Osteoblast (primary cell): ENCODE measurements at regions not wholly inside any gene's neighbourhood (a gene's known extent, or its start where the extent isn't known, plus 50 kb on each side); places are given as distances from the start of the nearest gene placed in this dataset.

ENCODE experiments used
- DNase-seq: peaks from one replicate; pipeline ENCODE4 v3.0.0; 2011; ENCODE audit warnings: low spot score, mixed read lengths; ENCODE audit not compliant: insufficient read length; ENCODE audit errors: missing footprints
- H2AFZ ChIP-seq: 2 replicates; pipeline ENCODE4 v1.6.0; 2011; ENCODE audit warnings: mild to moderate bottlenecking, low read length
- H3K27ac ChIP-seq: 2 replicates; pipeline ENCODE4 v1.5.1; 2011; ENCODE audit warnings: mild to moderate bottlenecking, low read depth, low read length, moderate library complexity
- H3K27me3 ChIP-seq: 2 replicates; pipeline ENCODE4 v1.6.0; 2012; ENCODE audit warnings: mild to moderate bottlenecking, control low read depth, inconsistent platforms, low read length, moderate library complexity; ENCODE audit not compliant: insufficient read depth
- H3K36me3 ChIP-seq: 2 replicates; pipeline ENCODE4 v1.5.1; 2011; ENCODE audit warnings: mild to moderate bottlenecking, low read length, control low read depth, moderate library complexity; ENCODE audit not compliant: insufficient read depth
- H3K4me1 ChIP-seq: 2 replicates; pipeline ENCODE4 v1.5.1; 2011; ENCODE audit warnings: mild to moderate bottlenecking, low read length, control low read depth, moderate library complexity; ENCODE audit not compliant: insufficient read depth
- H3K4me2 ChIP-seq: 2 replicates; pipeline ENCODE4 v1.6.0; 2011; ENCODE audit warnings: mild to moderate bottlenecking, low read length; ENCODE audit not compliant: insufficient read depth
- H3K4me3 ChIP-seq: fragments of 200-600 bp; sonication (generic); 3 replicates; pipeline ENCODE4 v1.5.1; 2012; ENCODE audit warnings: mild to moderate bottlenecking, low read length, inconsistent platforms; ENCODE audit not compliant: insufficient read depth
- H3K79me2 ChIP-seq: 2 replicates; pipeline ENCODE4 v1.6.0; 2012; ENCODE audit warnings: mild to moderate bottlenecking, low read length, control low read depth, inconsistent platforms; ENCODE audit not compliant: insufficient read depth
- H3K9me3 ChIP-seq: 2 replicates; pipeline ENCODE4 v1.5.1; 2011; ENCODE audit warnings: low read depth, low read length, control low read depth
- H4K20me1 ChIP-seq: 2 replicates; pipeline ENCODE4 v1.6.0; 2012; ENCODE audit warnings: mild to moderate bottlenecking, low read length, control low read depth; ENCODE audit not compliant: insufficient read depth
- CTCF ChIP-seq: IDR thresholded peaks from 2 replicates; pipeline ENCODE4 v1.5.1; 2011; ENCODE audit warnings: mild to moderate bottlenecking, low read depth, low read length, moderate library complexity; ENCODE audit errors: extremely low read depth

- H3K4me2 ChIP-seq, result no peak overlapping the region
- H3K79me2 ChIP-seq, result no peaks in the 10 kb centered on the region
- DNase-seq, result no peak
- no peaks in the 10 kb centered on the region for H3K27me3 ChIP-seq
- H3K9me3 ChIP-seq, result no peaks in the 10 kb centered on the region
- no peak for TF ChIP-seq CTCF
- H3K4me1 ChIP-seq, result no peaks in the 10 kb centered on the region
- no peak overlapping the region for H3K27ac ChIP-seq
- no peaks in the 10 kb centered on the region for H3K36me3 ChIP-seq
- H4K20me1 ChIP-seq, result no peaks in the 10 kb centered on the region
- no peak overlapping the region for H2AFZ ChIP-seq
- H3K4me3 ChIP-seq, result no peak overlapping the region
These were observed 409.5 kb downstream of the TSN start for GRCh38 chr2:122164964-122165363.

GRCh38 chr2:122166820-122167219, 411.4 kb downstream of the TSN start:
- H3K9me3 ChIP-seq, result no peaks in the 10 kb centered on the region
- no peaks in the 10 kb centered on the region for H3K27me3 ChIP-seq
- H2AFZ ChIP-seq, result no peak overlapping the region
- no peak overlapping the region for H3K4me2 ChIP-seq
- H3K27ac ChIP-seq, result no peak overlapping the region
- no peak for TF ChIP-seq CTCF
- H3K4me3 ChIP-seq, result no peak overlapping the region
- H3K36me3 ChIP-seq, result no peaks in the 10 kb centered on the region
- no peaks in the 10 kb centered on the region for H3K79me2 ChIP-seq
- DNase-seq, result no peak
- no peaks in the 10 kb centered on the region for H3K4me1 ChIP-seq
- no peaks in the 10 kb centered on the region for H4K20me1 ChIP-seq

- Histone ChIP-seq H3K36me3 (no peaks in the 10 kb centered on the region), H3K27me3 (no peaks in the 10 kb centered on the region), H3K4me2 (no peak overlapping the region), H4K20me1 (no peaks in the 10 kb centered on the region), H2AFZ (no peak overlapping the region), H3K79me2 (no peaks in the 10 kb centered on the region), H3K27ac (no peak overlapping the region), H3K4me3 (no peak overlapping the region), H3K4me1 (no peaks in the 10 kb centered on the region), H3K9me3 (no peaks in the 10 kb centered on the region)
- no peak for DNase-seq
- TF ChIP-seq CTCF, result no peak
These were observed 412.1 kb downstream of the TSN start for GRCh38 chr2:122167515-122167914.

GRCh38 chr2:122168799-122169198, 413.3 kb downstream of the TSN start:
- no peaks in the 10 kb centered on the region for H3K79me2 ChIP-seq
- H3K27me3 ChIP-seq, result no peaks in the 10 kb centered on the region
- H4K20me1 ChIP-seq, result no peaks in the 10 kb centered on the region
- H3K36me3 ChIP-seq, result no peaks in the 10 kb centered on the region
- no peak overlapping the region for H3K4me3 ChIP-seq
- H3K27ac ChIP-seq, result no peak overlapping the region
- no peaks in the 10 kb centered on the region for H3K4me1 ChIP-seq
- no peak for TF ChIP-seq CTCF
- H2AFZ ChIP-seq, result no peak overlapping the region
- H3K9me3 ChIP-seq, result no peaks in the 10 kb centered on the region
- no peak for DNase-seq
- H3K4me2 ChIP-seq, result no peak overlapping the region
